Chondrocyte (in vitro differentiated cells): ENCODE measurements at regions not wholly inside any gene's neighbourhood (a gene's known extent, or its start where the extent isn't known, plus 50 kb on each side); places are given as distances from the start of the nearest gene placed in this dataset.
A peak's percentile ranks its signal among the peaks of the same experiment; 100 is the strongest.

ENCODE experiments used
- DNase-seq: peaks from one replicate; pipeline ENCODE4 v3.0.0; 2021; ENCODE audit warnings: mixed read lengths, low spot score
- H3K27ac Mint-ChIP-seq: one replicate; pipeline ENCODE4 v1.8.0; 2021; ENCODE audit warnings: mild to moderate bottlenecking, moderate library complexity, mixed read lengths; ENCODE audit not compliant: unreplicated experiment
- H3K27me3 Mint-ChIP-seq: 2 replicates; pipeline ENCODE4 v1.8.0; 2021; ENCODE audit warnings: low read depth, mixed read lengths
- H3K36me3 Mint-ChIP-seq: 2 replicates; pipeline ENCODE4 v1.8.0; 2021; ENCODE audit warnings: low read depth, mixed read lengths
- H3K4me1 Mint-ChIP-seq: 2 replicates; pipeline ENCODE4 v1.8.0; 2021; ENCODE audit warnings: low read depth, mild to moderate bottlenecking, mixed read lengths
- H3K4me3 Mint-ChIP-seq: one replicate; pipeline ENCODE4 v1.8.0; 2021; ENCODE audit warnings: mild to moderate bottlenecking, moderate library complexity, mixed read lengths; ENCODE audit not compliant: unreplicated experiment
- H3K9me3 Mint-ChIP-seq: 2 replicates; pipeline ENCODE4 v1.8.0; 2021; ENCODE audit warnings: low read depth, mixed read lengths
- TF ChIP-seq, protein P1 (sequence below): fragments of 200-600 bp; sonication (generic); IDR thresholded peaks from 2 replicates; pipeline ENCODE4 v1.5.0; 2021; ENCODE audit warnings: antibody characterized with exemption, mild to moderate bottlenecking, moderate library complexity

DNA sequence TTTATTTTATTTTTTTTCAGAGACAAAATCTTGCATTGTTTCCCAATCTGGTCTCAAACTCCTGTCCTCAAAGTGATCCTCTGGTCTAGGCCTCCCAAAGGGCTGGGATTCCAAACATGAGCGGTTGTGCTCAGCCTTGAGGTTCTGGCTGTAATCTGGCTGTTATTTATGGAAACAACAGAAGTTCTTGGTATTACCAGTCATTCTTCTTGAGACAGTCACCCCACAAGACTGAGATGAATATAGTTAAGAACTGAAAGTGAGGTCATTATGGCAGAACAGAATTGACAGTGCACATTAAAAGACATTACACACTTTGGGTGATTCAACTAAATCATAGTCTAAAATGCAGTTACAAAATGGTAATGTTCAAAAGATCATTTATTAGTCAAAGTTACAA lies 719.5 kb downstream of the ZWINT start:
- Mint-ChIP-seq H3K4me3 (no peak overlapping the region), H3K9me3 (no peaks in the 10 kb centered on the region), H3K27me3 (peaks cover 6% of the 10 kb centered on the region), H3K27ac (no peak overlapping the region), H3K36me3 (no peaks in the 10 kb centered on the region), H3K4me1 (no peaks in the 10 kb centered on the region)
- DNase-seq: no peak
- TF ChIP-seq, protein P1, sequence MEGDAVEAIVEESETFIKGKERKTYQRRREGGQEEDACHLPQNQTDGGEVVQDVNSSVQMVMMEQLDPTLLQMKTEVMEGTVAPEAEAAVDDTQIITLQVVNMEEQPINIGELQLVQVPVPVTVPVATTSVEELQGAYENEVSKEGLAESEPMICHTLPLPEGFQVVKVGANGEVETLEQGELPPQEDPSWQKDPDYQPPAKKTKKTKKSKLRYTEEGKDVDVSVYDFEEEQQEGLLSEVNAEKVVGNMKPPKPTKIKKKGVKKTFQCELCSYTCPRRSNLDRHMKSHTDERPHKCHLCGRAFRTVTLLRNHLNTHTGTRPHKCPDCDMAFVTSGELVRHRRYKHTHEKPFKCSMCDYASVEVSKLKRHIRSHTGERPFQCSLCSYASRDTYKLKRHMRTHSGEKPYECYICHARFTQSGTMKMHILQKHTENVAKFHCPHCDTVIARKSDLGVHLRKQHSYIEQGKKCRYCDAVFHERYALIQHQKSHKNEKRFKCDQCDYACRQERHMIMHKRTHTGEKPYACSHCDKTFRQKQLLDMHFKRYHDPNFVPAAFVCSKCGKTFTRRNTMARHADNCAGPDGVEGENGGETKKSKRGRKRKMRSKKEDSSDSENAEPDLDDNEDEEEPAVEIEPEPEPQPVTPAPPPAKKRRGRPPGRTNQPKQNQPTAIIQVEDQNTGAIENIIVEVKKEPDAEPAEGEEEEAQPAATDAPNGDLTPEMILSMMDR: no peak

DNA sequence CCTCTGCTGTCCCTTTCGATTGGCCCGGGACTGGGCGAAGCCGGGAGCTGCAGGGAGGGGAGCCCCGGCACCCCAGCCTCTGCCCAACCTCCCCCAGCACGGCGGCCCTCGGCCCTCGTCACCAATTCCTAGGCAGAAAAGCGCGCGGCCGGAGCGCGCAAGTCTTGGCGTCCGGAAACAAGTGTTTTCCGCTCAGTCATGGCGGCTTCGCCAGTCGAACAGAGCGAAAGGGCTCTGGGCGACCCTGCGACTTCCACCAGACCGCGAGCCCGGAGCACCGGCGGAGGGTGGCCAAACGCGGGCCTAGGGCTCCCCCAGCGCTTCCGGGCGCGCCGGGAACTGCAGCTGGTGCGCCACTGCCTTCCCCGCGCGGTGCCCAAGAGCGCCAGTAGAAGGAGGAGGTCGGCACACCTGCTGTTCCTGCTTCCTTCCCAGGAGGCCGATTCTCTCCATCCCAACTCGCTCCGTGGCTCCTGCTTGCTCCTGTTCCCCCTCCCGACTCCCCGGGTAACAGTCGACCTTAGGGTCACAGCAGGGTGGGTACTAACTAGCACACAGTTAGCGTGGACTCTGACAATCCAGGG lies 729.9 kb downstream of the ZWINT start:
- Mint-ChIP-seq H3K36me3 (no peaks in the 10 kb centered on the region), H3K4me3 (peak overlapping the region; percentile 70), H3K27me3 (peaks cover 38% of the 10 kb centered on the region), H3K4me1 (peaks cover 27% of the 10 kb centered on the region), H3K27ac (no peak overlapping the region), H3K9me3 (no peaks in the 10 kb centered on the region)
- no peak for DNase-seq
- TF ChIP-seq, protein P1: peak; percentile 85

DNA sequence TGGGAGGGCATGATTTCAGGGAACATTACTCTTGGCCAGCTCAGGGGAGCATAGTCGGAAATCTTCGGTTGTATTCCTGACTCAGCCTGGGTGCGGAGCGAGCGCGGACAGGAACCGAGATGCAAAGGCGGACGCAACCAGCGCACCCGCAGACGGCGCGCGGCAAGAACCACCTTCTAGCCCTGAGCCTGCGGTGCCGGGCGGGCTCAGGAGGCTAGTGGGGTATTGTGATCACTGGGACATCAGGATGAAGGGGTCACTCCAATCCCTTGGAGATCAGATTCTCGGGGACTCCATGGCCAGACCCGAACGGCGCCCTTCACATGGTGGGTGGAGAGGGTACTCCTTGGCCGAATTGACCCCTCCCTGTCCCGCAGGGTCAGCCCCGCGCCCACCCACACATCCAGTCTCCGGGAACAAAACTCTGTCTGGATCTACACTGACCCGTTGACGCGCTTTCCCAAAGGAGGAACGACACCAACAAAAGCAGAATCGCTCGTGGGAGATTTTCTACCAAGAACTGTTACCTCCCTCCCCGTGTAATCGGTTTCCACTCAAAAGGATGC lies 730.5 kb downstream of the ZWINT start:
- Mint-ChIP-seq H3K9me3 (no peaks in the 10 kb centered on the region), H3K36me3 (no peaks in the 10 kb centered on the region), H3K4me1 (peaks cover 27% of the 10 kb centered on the region), H3K27ac (no peak overlapping the region), H3K4me3 (peak overlapping the region; percentile 70), H3K27me3 (peaks cover 42% of the 10 kb centered on the region)
- TF ChIP-seq, protein P1: no peak
- no peak for DNase-seq

DNA sequence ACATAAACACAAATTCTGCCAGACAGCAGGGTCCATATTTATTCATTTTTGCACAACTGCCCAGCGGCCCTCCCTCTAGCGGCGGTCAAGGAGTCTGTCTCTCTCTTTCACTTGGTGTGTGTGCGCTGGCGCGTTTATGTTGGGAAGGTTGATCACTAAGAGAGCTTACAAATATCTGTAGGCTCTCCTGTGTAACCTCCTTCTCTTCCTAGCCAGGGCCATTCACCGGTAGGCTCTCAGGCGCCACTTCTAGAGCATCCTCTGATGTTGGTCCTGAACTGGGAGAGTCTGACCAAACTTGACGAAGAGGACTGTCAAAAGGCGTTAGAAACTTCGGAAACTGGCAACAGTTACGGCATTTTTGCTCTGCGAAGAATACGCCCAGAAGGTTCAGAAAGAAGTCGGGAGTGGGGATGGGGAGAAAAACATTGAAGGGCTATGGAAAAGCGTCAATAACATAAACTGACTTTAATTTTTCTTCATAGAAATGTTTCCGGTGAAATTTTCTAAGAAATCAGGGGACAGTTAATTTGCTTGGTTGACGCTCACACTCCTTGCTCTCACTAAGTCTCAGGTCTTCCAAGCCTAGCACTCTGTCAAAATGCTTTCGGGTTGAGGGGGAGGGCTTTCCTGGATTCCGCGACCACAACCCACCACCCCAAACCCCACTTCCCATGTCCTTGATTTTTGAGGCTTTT lies 731.1 kb downstream of the ZWINT start:
- DNase-seq: no peak
- Mint-ChIP-seq H3K4me1 (peaks cover 27% of the 10 kb centered on the region), H3K36me3 (no peaks in the 10 kb centered on the region), H3K4me3 (peak overlapping the region; percentile 70), H3K27ac (no peak overlapping the region), H3K9me3 (no peaks in the 10 kb centered on the region), H3K27me3 (peaks cover 44% of the 10 kb centered on the region)
- TF ChIP-seq, protein P1: peak; percentile 80

DNA sequence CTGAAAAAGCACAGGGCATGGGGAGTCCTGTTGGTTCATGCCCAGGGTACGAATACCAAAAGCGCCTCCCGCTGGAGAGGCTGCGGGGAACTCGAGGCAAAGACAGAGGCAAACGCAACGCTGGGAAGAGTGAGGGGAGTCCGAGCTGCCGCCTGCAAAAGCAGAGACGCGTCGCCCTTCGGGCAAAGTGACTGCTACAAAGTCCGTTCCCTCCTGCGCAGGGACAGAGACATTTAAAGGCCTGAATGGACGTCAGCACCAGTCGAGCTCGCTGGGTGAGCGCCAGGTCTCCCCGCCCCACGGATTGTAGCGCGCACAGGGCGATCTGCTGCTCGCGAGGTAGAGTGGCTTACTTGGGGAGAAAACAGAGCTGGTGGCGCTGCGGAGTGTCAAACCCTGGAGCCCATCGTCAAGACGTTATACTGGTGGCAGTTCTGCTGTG lies 732.8 kb downstream of the ZWINT start:
- H3K9me3 Mint-ChIP-seq: no peaks in the 10 kb centered on the region
- no peak for DNase-seq
- peaks cover 43% of the 10 kb centered on the region for H3K27me3 Mint-ChIP-seq
- peak overlapping the region; percentile 41 for H3K4me3 Mint-ChIP-seq
- TF ChIP-seq, protein P1: no peak
- no peaks in the 10 kb centered on the region for H3K36me3 Mint-ChIP-seq
- no peak overlapping the region for H3K27ac Mint-ChIP-seq
- peaks cover 27% of the 10 kb centered on the region for H3K4me1 Mint-ChIP-seq
